ENCODE measurements at regions not wholly inside any gene's neighbourhood (a gene's known extent, or its start where the extent isn't known, plus 50 kb on each side); places are given as distances from the start of the nearest gene placed in this dataset.

DNA sequence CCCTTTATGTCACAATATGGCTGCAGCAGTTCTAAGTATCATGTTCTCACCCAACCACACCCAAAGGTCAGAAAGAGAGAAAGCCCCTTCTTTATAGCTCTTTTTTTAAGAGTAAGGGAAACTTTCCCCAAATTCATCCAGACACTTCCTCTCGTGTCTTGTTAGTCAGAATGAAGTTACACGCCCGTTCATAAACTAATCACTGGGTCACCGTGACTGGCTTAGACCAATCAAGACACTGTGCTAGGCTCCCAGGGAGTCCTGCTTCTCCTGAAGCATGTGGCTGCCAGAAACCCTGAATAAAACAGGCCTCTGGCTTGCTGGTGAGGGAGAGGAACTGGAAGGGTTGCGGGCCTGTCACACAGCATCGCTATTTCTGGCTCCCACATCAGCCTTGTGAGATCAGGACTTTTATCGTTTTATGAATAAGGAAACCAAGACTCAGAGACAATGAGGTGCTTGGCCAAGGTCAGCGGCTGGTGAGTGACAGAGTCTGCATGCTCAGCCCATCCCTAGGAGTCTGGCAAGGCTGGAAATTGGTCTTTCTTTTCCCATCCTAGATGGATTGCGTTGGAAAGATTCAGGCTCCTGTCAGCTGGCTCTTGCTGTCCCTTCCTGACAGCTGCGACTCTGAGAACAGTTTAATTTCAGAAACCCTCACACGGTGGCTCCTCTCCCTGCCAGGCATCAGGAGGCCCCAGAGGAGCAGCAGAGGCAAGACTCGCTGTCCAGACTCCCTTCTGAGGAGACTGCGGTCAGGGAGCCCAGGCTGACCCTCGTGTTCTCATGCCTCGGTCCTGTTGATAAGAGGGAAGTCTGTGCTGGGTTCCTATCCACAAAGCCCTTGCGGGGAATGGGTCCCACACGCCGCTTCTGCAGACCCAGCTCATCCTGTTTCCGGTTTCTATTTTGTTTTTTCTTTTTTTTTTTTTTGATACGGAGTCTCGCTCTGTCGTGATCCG, 104.5 kb upstream of the TAF1B start:
- TF ChIP-seq POLR2A (IDR thresholded peaks at IDR 0.05; ENCODE audit: low read length) (no peak), GATA1 (IDR thresholded peaks at IDR 0.05; ENCODE audit: low read depth, low read length) (no peak)

Data from erythroblast (primary cell).